HepG2 (cell line): ENCODE measurements at regions not wholly inside any gene's neighbourhood (a gene's known extent, or its start where the extent isn't known, plus 50 kb on each side); places are given as distances from the start of the nearest gene placed in this dataset.
"Not testable (repeated sequence)": the region's sequence is repeated elsewhere in the genome, so short reads cannot be mapped to it uniquely, and the experiment has no call there.

Experiments used
- ATAC-seq: fragments of 200-7000 bp; cut with Tn5 transposase; 3 replicates; pipeline ENCODE4 v1.9.1; 2020; ENCODE audit warnings: mild to moderate bottlenecking, moderate library complexity
- BruUV-seq: library from RNA; stranded (reverse); fragments of 400-500 nt; replicated peaks from 2 replicates; lab custom pipeline; 2021; lab: Mats Ljungman, UMichigan
- CTCF ChIA-PET: fragments of 300-600 bp; formaldehyde crosslinking; extraction: SDS; loops from one replicate; lab custom pipeline; 2021; ENCODE audit warnings: low total read pairs, inconsistent platforms, low intra/inter-chr PET ratio; lab: Yijun Ruan, JAX
- POLR2A ChIA-PET: fragments of 350-600 bp; sonication (Branson Sonifier 250); formaldehyde crosslinking; loops from one replicate; lab custom pipeline; 2020; ENCODE audit warnings: antibody characterized with exemption, inconsistent platforms; lab: Yijun Ruan, JAX
- DNase-seq: peaks from one replicate; pipeline ENCODE4 v3.0.0-alpha.2; 2015; ENCODE audit warnings: low spot score
- FAIRE-seq: peaks from 3 replicates; lab custom pipeline; 2011; peaks lifted over from hg19 to GRCh38; lab: Jason Lieb, UNC
- H2AFZ ChIP-seq: one replicate; pipeline ENCODE4 v1.6.1; 2011; ENCODE audit warnings: low read length, inconsistent platforms
- H3K27ac ChIP-seq: fragments of 300-600 bp; 3 replicates; pipeline ENCODE4 v1.8.0; 2011; ENCODE audit warnings: mixed run types, mild to moderate bottlenecking, mixed read lengths, low read length, inconsistent platforms; ENCODE audit not compliant: insufficient read depth; ENCODE audit errors: extremely low read length
- H3K27me3 ChIP-seq, 2 experiments: fragments of 200-600 bp in 1 of 2; 2 replicates in 1 of 2; 3 replicates in 1 of 2; pipeline versions ENCODE4 v1.6.0 to v1.8.0; 2011; ENCODE audit warnings: low read length in 2 of 2, mild to moderate bottlenecking in 2 of 2, moderate library complexity in 2 of 2, inconsistent platforms in 1 of 2; ENCODE audit not compliant: insufficient read depth in 2 of 2, control insufficient read depth in 1 of 2
- H3K36me3 ChIP-seq, 2 experiments: fragments of 200-600 bp in 1 of 2; replicated peaks in 1 of 2; 2 replicates in 1 of 2; 3 replicates in 1 of 2; pipeline versions ENCODE4 v1.5.1 to v1.8.0; 2011; ENCODE audit warnings: low read length in 2 of 2, inconsistent platforms in 1 of 2; ENCODE audit not compliant: insufficient read depth in 2 of 2, control insufficient read depth in 1 of 2
- H3K4me1 ChIP-seq: 2 replicates; pipeline ENCODE4 v1.5.1; 2012; ENCODE audit warnings: low read length, inconsistent platforms; ENCODE audit not compliant: insufficient read depth
- H3K4me2 ChIP-seq: 2 replicates; pipeline ENCODE4 v1.6.0; 2011; ENCODE audit warnings: low read depth, low read length, inconsistent platforms
- H3K4me3 ChIP-seq, 3 experiments: fragments of 200-600 bp in 1 of 3; sonication (generic), shearing (Covaris generic) in 1 of 3; replicated peaks in 1 of 3; 2 replicates each; pipeline ENCODE4 v1.5.1; 2011 to 2016; ENCODE audit warnings: low read length in 3 of 3, inconsistent platforms in 2 of 3, low read depth in 2 of 3, mild to moderate bottlenecking in 2 of 3, control low read depth in 1 of 3, mixed read lengths in 1 of 3; ENCODE audit not compliant: insufficient read depth in 1 of 3
- H3K79me2 ChIP-seq: one replicate; pipeline ENCODE4 v1.6.1; 2011; ENCODE audit warnings: low read length, inconsistent platforms; ENCODE audit not compliant: insufficient read depth
- H3K9ac ChIP-seq: 2 replicates; pipeline ENCODE4 v1.6.0; 2011; ENCODE audit warnings: mild to moderate bottlenecking, low read depth, low read length, inconsistent platforms; ENCODE audit not compliant: insufficient read depth
- H3K9me3 ChIP-seq: 2 replicates; pipeline ENCODE4 v1.5.1; 2012; ENCODE audit warnings: mild to moderate bottlenecking, low read length
- H4K20me1 ChIP-seq: 2 replicates; pipeline ENCODE4 v1.6.0; 2011; ENCODE audit warnings: inconsistent platforms, mild to moderate bottlenecking, low read length, moderate library complexity; ENCODE audit not compliant: insufficient read depth
- EED ChIP-seq: sonication (generic); formaldehyde crosslinking; IDR thresholded peaks from 2 replicates; pipeline ENCODE4 v1.5.0; 2020; ENCODE audit warnings: mild to moderate bottlenecking, missing genetic modification reagents
- FOXJ3 ChIP-seq: sonication (generic); formaldehyde crosslinking; IDR thresholded peaks from 2 replicates; pipeline ENCODE4 v1.4.0; 2020; ENCODE audit warnings: missing genetic modification reagents, mild to moderate bottlenecking, borderline replicate concordance
- JUND ChIP-seq: sonication (generic); formaldehyde crosslinking; IDR thresholded peaks from 2 replicates; pipeline ENCODE4 v1.8.0; 2022; ENCODE audit warnings: mild to moderate bottlenecking, missing genetic modification reagents
- KAT7 ChIP-seq: IDR thresholded peaks from 2 replicates; pipeline ENCODE4 v1.6.1; 2018; ENCODE audit warnings: borderline replicate concordance, missing compliant biosample characterization
- MZF1 ChIP-seq: sonication (generic); formaldehyde crosslinking; IDR thresholded peaks from 2 replicates; pipeline ENCODE4 v1.8.1; 2023; ENCODE audit warnings: mild to moderate bottlenecking, missing genetic modification reagents, borderline replicate concordance
- RBFOX2 ChIP-seq: fragments of 200-400 bp; formaldehyde crosslinking; IDR thresholded peaks from 2 replicates; pipeline ENCODE4 v1.6.1; 2017; ENCODE audit warnings: low read depth, mild to moderate bottlenecking, low read length
- SRSF1 ChIP-seq: fragments of 200-400 bp; formaldehyde crosslinking; optimal IDR thresholded peaks from 2 replicates; pipeline ENCODE3; 2017; ENCODE audit warnings: mild to moderate bottlenecking, low read depth, low read length, moderate library complexity
- STAT5B ChIP-seq: sonication (generic); formaldehyde crosslinking; IDR thresholded peaks from 2 replicates; pipeline ENCODE4 v1.4.0; 2020; ENCODE audit warnings: missing genetic modification reagents
- ZFP62 ChIP-seq: sonication (generic); formaldehyde crosslinking; IDR thresholded peaks from 2 replicates; pipeline ENCODE4 v1.4.0; 2020; ENCODE audit warnings: missing genetic modification reagents
- ZFY ChIP-seq: sonication (generic); formaldehyde crosslinking; IDR thresholded peaks from 2 replicates; pipeline ENCODE4 v1.4.0; 2020; ENCODE audit warnings: missing genetic modification reagents
- ZNF615 ChIP-seq: sonication (generic); formaldehyde crosslinking; IDR thresholded peaks from 2 replicates; pipeline ENCODE4 v1.5.0; 2020; ENCODE audit warnings: mild to moderate bottlenecking, missing genetic modification reagents, borderline replicate concordance
- WGBS: methylation state at CpG from one replicate; pipeline ENCODE4 v1.1.6; 2017; ENCODE audit warnings: low lambda C conversion rate; 5-methylcytosine and 5-hydroxymethylcytosine counted together
- in situ Hi-C: cut with HindIII; loops from 2 replicates; pipeline ENCODE4 v1.10.0; 2017; ENCODE audit warnings: low pct_unique_long_range_greater_than_20kb; ENCODE audit not compliant: extremely low pct_ligation_motif_present
- intact Hi-C: fragments of 100-400 bp; cut with micrococcal nuclease; formaldehyde crosslinking; loops from one replicate; pipeline ENCODE4 v1.10.0; 2022; ENCODE audit not compliant: unreplicated experiment
- TF ChIP-seq, protein P1 (sequence below): sonication (generic); formaldehyde crosslinking; IDR thresholded peaks from 2 replicates; pipeline ENCODE4 v1.5.0; 2020; ENCODE audit warnings: mild to moderate bottlenecking, missing genetic modification reagents, moderate library complexity
- TF ChIP-seq, protein P2 (sequence below): sonication (generic); formaldehyde crosslinking; IDR thresholded peaks from 2 replicates; pipeline ENCODE4 v1.8.0; 2022; ENCODE audit warnings: missing genetic modification reagents, mild to moderate bottlenecking, moderate library complexity, borderline replicate concordance

DNA sequence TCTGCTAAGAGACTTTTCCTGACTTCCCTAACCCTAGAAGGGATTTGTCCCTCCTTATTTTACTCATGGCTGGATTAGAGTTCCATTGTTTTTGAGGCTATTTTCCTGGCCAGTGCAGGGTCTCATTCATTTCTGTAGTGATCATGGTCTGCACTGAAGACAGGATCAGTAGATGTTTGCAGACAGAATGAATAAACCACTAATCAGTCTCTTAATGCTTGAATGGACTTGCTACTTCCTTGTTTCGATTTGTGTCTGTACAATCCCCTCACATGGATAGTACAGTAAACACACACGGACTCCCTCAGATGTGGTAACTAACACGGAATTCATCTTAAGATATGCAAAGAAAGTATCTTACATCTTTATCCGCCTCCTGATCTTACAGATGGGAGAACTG, 102.6 kb upstream of the PRB2 start (continued):
- TF ChIP-seq RBFOX2 (no peak), ZFY (no peak), SRSF1 (no peak), MZF1 (CRISPR knock-in tag) (no peak)
- TF ChIP-seq, all 625 proteins: peak for 0

DNA sequence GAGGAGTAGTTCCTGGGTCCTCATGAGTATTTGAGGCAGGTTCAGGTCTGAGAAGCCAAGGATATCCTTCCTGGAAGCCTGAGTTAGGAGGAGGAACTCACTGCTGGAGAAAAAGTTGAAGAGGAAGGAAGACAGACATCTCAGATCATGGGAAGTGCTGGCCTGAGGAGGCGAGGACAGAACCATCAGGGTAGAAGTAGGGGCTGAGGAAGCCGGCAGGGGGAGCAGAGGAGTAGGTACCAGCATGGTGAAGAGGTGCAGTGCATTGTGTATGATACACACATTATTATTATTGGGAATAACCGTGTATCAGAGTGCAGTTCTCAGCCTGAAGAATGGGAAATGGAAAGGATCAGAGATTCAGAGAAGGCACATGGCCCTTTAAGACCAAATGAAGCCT, 103.2 kb upstream of the PRB2 start:
- H3K4me1 ChIP-seq, H3K9ac ChIP-seq, H3K4me3 ChIP-seq, H3K36me3 ChIP-seq, H3K27ac ChIP-seq, H3K4me2 ChIP-seq, BruUV-seq, FAIRE-seq, DNase-seq, intact Hi-C loops, POLR2A ChIA-PET, H2AFZ ChIP-seq, in situ Hi-C loops, CTCF ChIA-PET, H4K20me1 ChIP-seq, H3K27me3 ChIP-seq, H3K9me3 ChIP-seq, H3K79me2 ChIP-seq: not testable (repeated sequence)
- 4% methylated on average over 3 of the region's 3 CpGs for WGBS
- TF ChIP-seq, protein P1, sequence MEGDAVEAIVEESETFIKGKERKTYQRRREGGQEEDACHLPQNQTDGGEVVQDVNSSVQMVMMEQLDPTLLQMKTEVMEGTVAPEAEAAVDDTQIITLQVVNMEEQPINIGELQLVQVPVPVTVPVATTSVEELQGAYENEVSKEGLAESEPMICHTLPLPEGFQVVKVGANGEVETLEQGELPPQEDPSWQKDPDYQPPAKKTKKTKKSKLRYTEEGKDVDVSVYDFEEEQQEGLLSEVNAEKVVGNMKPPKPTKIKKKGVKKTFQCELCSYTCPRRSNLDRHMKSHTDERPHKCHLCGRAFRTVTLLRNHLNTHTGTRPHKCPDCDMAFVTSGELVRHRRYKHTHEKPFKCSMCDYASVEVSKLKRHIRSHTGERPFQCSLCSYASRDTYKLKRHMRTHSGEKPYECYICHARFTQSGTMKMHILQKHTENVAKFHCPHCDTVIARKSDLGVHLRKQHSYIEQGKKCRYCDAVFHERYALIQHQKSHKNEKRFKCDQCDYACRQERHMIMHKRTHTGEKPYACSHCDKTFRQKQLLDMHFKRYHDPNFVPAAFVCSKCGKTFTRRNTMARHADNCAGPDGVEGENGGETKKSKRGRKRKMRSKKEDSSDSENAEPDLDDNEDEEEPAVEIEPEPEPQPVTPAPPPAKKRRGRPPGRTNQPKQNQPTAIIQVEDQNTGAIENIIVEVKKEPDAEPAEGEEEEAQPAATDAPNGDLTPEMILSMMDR (CRISPR knock-in tag), result peak; percentile 26; the same call in 1 of the 2 replicates
- peak; percentile 83 for ATAC-seq

DNA sequence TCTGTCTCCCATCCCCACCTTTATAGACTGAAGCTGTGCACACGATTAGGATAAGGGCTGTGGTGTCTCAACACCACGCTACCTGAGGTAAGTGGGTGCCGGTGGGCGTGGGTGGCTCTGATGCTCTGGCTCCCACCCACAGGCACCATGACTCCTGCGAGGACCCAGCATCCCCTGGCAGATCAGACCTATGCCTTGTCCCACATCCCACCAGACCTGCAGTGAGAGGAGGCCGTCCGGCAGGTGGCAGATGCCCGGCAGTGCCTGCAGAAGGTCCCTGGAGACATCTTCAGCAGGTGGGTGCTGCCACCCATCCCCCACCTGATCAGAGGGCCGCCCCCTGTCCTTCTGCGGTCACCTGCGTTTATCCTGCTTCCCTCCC, 104.4 kb upstream of the PRB2 start:
- Histone ChIP-seq H3K79me2 (no peaks in the 10 kb centered on the region), H3K4me2 (no peak overlapping the region), H2AFZ (no peak overlapping the region), H4K20me1 (no peaks in the 10 kb centered on the region), H3K9me3 (no peaks in the 10 kb centered on the region), H3K9ac (no peak overlapping the region), H3K27me3 (no peaks in the 10 kb centered on the region; a peak in 1 of 5 replicates), H3K36me3 (no peaks in the 10 kb centered on the region), H3K4me3 (no peak overlapping the region), H3K4me1 (no peaks in the 10 kb centered on the region), H3K27ac (no peak overlapping the region)
- FAIRE-seq (no peak), DNase-seq (no peak), ATAC-seq (no peak)
- CTCF ChIA-PET, result no interaction called here
- in situ Hi-C loops, result no loop called here
- 53% methylated on average over 8 of the region's 11 CpGs for WGBS
- POLR2A ChIA-PET, result no interaction called here
- BruUV-seq, result no TSS peak
- intact Hi-C loops, result no loop called here
- TF ChIP-seq JUND, result no peak
- TF ChIP-seq EED (CRISPR knock-in tag), result no peak
- TF ChIP-seq, protein P2, sequence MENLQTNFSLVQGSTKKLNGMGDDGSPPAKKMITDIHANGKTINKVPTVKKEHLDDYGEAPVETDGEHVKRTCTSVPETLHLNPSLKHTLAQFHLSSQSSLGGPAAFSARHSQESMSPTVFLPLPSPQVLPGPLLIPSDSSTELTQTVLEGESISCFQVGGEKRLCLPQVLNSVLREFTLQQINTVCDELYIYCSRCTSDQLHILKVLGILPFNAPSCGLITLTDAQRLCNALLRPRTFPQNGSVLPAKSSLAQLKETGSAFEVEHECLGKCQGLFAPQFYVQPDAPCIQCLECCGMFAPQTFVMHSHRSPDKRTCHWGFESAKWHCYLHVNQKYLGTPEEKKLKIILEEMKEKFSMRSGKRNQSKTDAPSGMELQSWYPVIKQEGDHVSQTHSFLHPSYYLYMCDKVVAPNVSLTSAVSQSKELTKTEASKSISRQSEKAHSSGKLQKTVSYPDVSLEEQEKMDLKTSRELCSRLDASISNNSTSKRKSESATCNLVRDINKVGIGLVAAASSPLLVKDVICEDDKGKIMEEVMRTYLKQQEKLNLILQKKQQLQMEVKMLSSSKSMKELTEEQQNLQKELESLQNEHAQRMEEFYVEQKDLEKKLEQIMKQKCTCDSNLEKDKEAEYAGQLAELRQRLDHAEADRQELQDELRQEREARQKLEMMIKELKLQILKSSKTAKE (CRISPR knock-in tag), result no peak
- no peak for TF ChIP-seq SRSF1
- no peak for TF ChIP-seq ZFP62 (CRISPR knock-in tag)
- TF ChIP-seq ZNF615 (CRISPR knock-in tag), result no peak
- TF ChIP-seq STAT5B (CRISPR knock-in tag), result no peak
- TF ChIP-seq KAT7 (CRISPR knock-in tag), result no peak
- no peak for TF ChIP-seq FOXJ3 (CRISPR knock-in tag)
